Tibial artery (tissue), 4 donors: ENCODE measurements at regions not wholly inside any gene's neighbourhood (a gene's known extent, or its start where the extent isn't known, plus 50 kb on each side); places are given as distances from the start of the nearest gene placed in this dataset.

Experiments used
- DNase-seq, 2 donors: peaks; one replicate each; pipeline ENCODE4 v3.0.0-alpha.2; 2019
- H3K27ac ChIP-seq, 2 donors: fragments of 200-600 bp; sonication (generic) in 1 of 2; 1 replicate in 1 of 2; 2 replicates in 1 of 2; pipeline ENCODE4 v1.5.1; 2018 to 2019; ENCODE audit warnings: mild to moderate bottlenecking in 1 of 2
- H3K27me3 ChIP-seq, 2 donors: fragments of 200-600 bp; sonication (generic) in 1 of 2; one replicate each; pipeline versions ENCODE4 v1.5.1 to v1.6.0; 2016 to 2019
- H3K36me3 ChIP-seq, 3 donors: fragments of 200-600 bp; sonication (generic) in 2 of 3; one replicate each; pipeline ENCODE4 v1.5.1; 2016 to 2019; ENCODE audit warnings: mild to moderate bottlenecking in 2 of 3
- H3K4me1 ChIP-seq, 4 donors: fragments of 200-600 bp; sonication (generic) in 2 of 4; 1 replicate in 3 of 4; 2 replicates in 1 of 4; pipeline ENCODE4 v1.5.1; 2016 to 2019
- H3K4me3 ChIP-seq, 2 donors: fragments of 200-600 bp; sonication (generic) in 1 of 2; 1 replicate in 1 of 2; 2 replicates in 1 of 2; pipeline ENCODE4 v1.5.1; 2018 to 2019; ENCODE audit warnings: mild to moderate bottlenecking in 2 of 2
- H3K9me3 ChIP-seq, 3 donors: fragments of 200-600 bp; sonication (generic) in 1 of 3; one replicate each; pipeline ENCODE4 v1.5.1; 2016 to 2019
- CTCF ChIP-seq, 2 experiments: fragments of 200-600 bp in 1 of 2; fragments of 450-650 bp in 1 of 2; IDR thresholded peaks; one replicate each; pipeline ENCODE4 v1.5.1; 2017 to 2019; ENCODE audit warnings: antibody characterized with exemption in 2 of 2, mild to moderate bottlenecking in 1 of 2, moderate library complexity in 1 of 2
- intact Hi-C: fragments of 100-400 bp; cut with DNase I; formaldehyde crosslinking; loops from one replicate; pipeline ENCODE4 v1.15.0; 2023; ENCODE audit warnings: low total_unique reads

- intact Hi-C loops, result no loop called here
- H3K27me3 ChIP-seq, result peaks cover 0 to 38% of the 10 kb centered on the region in 2 donors
These were observed 59.0 kb upstream of the MED9 start for GRCh38 chr17:17417718-17418181.

DNA sequence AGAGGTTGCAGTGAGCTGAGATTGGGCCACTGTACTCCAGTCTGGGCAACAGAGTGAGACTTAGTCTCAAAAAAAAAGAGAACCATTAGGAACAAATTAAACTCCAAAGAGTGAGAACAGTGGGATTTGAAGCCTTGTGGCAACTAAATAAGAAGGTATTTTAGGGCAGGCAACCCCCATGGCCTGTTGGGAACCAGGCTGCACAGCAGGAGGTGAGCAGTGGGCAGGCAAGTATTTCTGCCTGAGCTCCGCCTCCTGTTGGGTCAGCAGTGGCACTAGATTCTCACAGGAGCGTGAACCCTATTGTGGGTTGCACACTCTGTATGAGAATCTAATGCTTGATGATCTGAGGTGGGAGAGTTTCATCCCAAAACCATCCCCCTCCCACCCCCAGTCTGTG is 57.6 kb upstream of the MED9 start:
- Histone ChIP-seq H3K27ac (no peak overlapping the region), H3K36me3 (no peaks in the 10 kb centered on the region), H3K9me3 (no peaks in the 10 kb centered on the region), H3K27me3 (peaks cover 0 to 24% of the 10 kb centered on the region in 2 donors), H3K4me1 (peaks cover 0 to 23% (median 8%) of the 10 kb centered on the region in 4 donors), H3K4me3 (no peak overlapping the region)
- DNase-seq, result no peak
- intact Hi-C loops, result no loop called here
- no peak for TF ChIP-seq CTCF (IDR thresholded peaks at IDR 0.05)

More at GRCh38 chr17:17417718-17418181, 59.0 kb upstream of the MED9 start:
- peak in 1 of 2 donors; percentile 21 for DNase-seq
- H3K27ac ChIP-seq, result no peak overlapping the region
- no peak overlapping the region for H3K4me3 ChIP-seq
- H3K4me1 ChIP-seq, result peaks cover 0 to 28% (median 11%) of the 10 kb centered on the region in 4 donors
- H3K9me3 ChIP-seq, result no peaks in the 10 kb centered on the region
- TF ChIP-seq CTCF (IDR thresholded peaks at IDR 0.05), result no peak
- H3K36me3 ChIP-seq, result no peaks in the 10 kb centered on the region

GRCh38 chr17:17419631-17420030 is 57.2 kb upstream of the MED9 start:
- Histone ChIP-seq H3K27me3 (peaks cover 0 to 24% of the 10 kb centered on the region in 2 donors), H3K36me3 (no peaks in the 10 kb centered on the region), H3K4me1 (peaks cover 0 to 18% (median 4%) of the 10 kb centered on the region in 4 donors), H3K27ac (no peak overlapping the region), H3K4me3 (no peak overlapping the region), H3K9me3 (no peaks in the 10 kb centered on the region)
- DNase-seq, result peak in 1 of 2 donors; percentile 57
- TF ChIP-seq CTCF (IDR thresholded peaks at IDR 0.05), result no peak
- intact Hi-C loops, result no loop called here

DNA sequence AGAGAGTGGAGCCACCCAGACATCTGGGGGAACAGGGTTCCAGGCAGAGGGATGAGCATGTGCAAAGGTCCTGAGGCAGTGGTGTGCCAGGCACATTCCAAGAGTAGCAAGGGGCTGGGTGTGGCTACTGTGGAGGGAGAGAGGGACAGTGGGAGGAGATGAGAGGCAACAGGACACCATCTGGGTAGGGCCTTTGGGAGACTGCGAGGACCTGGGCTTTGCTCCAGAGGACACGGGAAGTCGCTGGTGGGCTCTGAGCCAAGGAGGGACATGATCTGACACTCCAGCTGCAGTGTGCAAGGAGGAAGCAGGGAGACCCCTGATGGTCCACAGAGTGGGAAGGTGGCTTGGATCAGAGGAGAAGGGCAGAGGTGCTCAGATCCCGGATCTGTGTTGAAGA is 56.7 kb upstream of the MED9 start:
- H3K27me3 ChIP-seq, result peaks cover 0 to 20% of the 10 kb centered on the region in 2 donors
- DNase-seq, result peak in 1 of 2 donors; percentile 66
- peaks cover 0 to 17% (median 3%) of the 10 kb centered on the region in 4 donors for H3K4me1 ChIP-seq
- no peak overlapping the region for H3K4me3 ChIP-seq
- intact Hi-C loops, result no loop called here
- no peaks in the 10 kb centered on the region for H3K36me3 ChIP-seq
- TF ChIP-seq CTCF (IDR thresholded peaks at IDR 0.05), result no peak
- H3K9me3 ChIP-seq, result no peaks in the 10 kb centered on the region
- H3K27ac ChIP-seq, result no peak overlapping the region

- H3K27me3 ChIP-seq, result peaks cover 0 to 16% of the 10 kb centered on the region in 2 donors
- intact Hi-C loops, result no loop called here
- no peaks in the 10 kb centered on the region for H3K36me3 ChIP-seq
- no peaks in the 10 kb centered on the region for H3K9me3 ChIP-seq
- H3K4me3 ChIP-seq, result no peak overlapping the region
- DNase-seq, result peak; percentile 79 to 85
- peaks cover 0 to 19% (median 3%) of the 10 kb centered on the region in 4 donors for H3K4me1 ChIP-seq
- H3K27ac ChIP-seq, result no peak overlapping the region
- no peak for TF ChIP-seq CTCF (IDR thresholded peaks at IDR 0.05)
These were observed 56.1 kb upstream of the MED9 start for GRCh38 chr17:17420561-17421269.
